Spinal cord (tissue), 9 donors: ENCODE measurements at regions not wholly inside any gene's neighbourhood (a gene's known extent, or its start where the extent isn't known, plus 50 kb on each side); places are given as distances from the start of the nearest gene placed in this dataset.
A peak's percentile ranks its signal among the peaks of the same experiment; 100 is the strongest.

Source experiments
- DNase-seq, 6 donors: peaks; one replicate each; pipeline versions ENCODE4 v3.0.0 to v3.0.0-alpha.2; 2013 to 2015; ENCODE audit warnings: low spot score in 6 of 6, low read depth in 4 of 6
- H3K27ac ChIP-seq: one replicate; pipeline ENCODE4 v1.5.1; 2013; ENCODE audit warnings: low read depth, low read length, control low read depth
- H3K27me3 ChIP-seq: one replicate; pipeline ENCODE4 v1.6.1; 2013; ENCODE audit warnings: low read length; ENCODE audit not compliant: control insufficient read depth, insufficient read depth
- H3K36me3 ChIP-seq: one replicate; pipeline ENCODE4 v1.6.1; 2013; ENCODE audit warnings: low read length; ENCODE audit not compliant: control insufficient read depth, insufficient read depth
- H3K4me1 ChIP-seq: one replicate; pipeline ENCODE4 v1.6.1; 2013; ENCODE audit warnings: low read length; ENCODE audit not compliant: control insufficient read depth, insufficient read depth
- H3K4me3 ChIP-seq: one replicate; pipeline ENCODE4 v1.5.1; 2013; ENCODE audit warnings: low read depth, low read length, control low read depth
- H3K9me3 ChIP-seq: one replicate; pipeline ENCODE4 v1.6.1; 2013; ENCODE audit warnings: low read length; ENCODE audit not compliant: control insufficient read depth, insufficient read depth
- WGBS: methylation state at CpG from one replicate; pipeline ENCODE4 v1.1.5; 2013; ENCODE audit warnings: missing lambda C conversion rate; ENCODE audit not compliant: insufficient coverage; 5-methylcytosine and 5-hydroxymethylcytosine counted together
- donor health status: healthy.

GRCh38 chr4:13859423-13859822 is 231.9 kb upstream of the BOD1L1 start:
- H3K27ac ChIP-seq = no peak overlapping the region
- no peak for DNase-seq
- no peaks in the 10 kb centered on the region for H3K4me1 ChIP-seq
- no peaks in the 10 kb centered on the region for H3K9me3 ChIP-seq
- no peaks in the 10 kb centered on the region for H3K27me3 ChIP-seq
- H3K36me3 ChIP-seq = no peaks in the 10 kb centered on the region
- H3K4me3 ChIP-seq = no peak overlapping the region
- WGBS = no CpG with 5 or more reads among the region's 3 CpGs

- Histone ChIP-seq H3K9me3 (no peaks in the 10 kb centered on the region), H3K27ac (no peak overlapping the region), H3K36me3 (no peaks in the 10 kb centered on the region), H3K4me1 (no peaks in the 10 kb centered on the region), H3K27me3 (no peaks in the 10 kb centered on the region), H3K4me3 (no peak overlapping the region)
- no peak for DNase-seq
- WGBS = no CpG with 5 or more reads among the region's 1 CpG
Observed at GRCh38 chr4:13860126-13860525, 232.6 kb upstream of the BOD1L1 start.

- Histone ChIP-seq H3K4me3 (no peak overlapping the region), H3K4me1 (no peaks in the 10 kb centered on the region), H3K9me3 (no peaks in the 10 kb centered on the region), H3K27me3 (no peaks in the 10 kb centered on the region), H3K36me3 (no peaks in the 10 kb centered on the region), H3K27ac (no peak overlapping the region)
- no peak for DNase-seq
- 62% methylated on average over 2 of the region's 7 CpGs for WGBS
Observed at GRCh38 chr4:13865871-13866669, 238.5 kb upstream of the BOD1L1 start.

- Histone ChIP-seq H3K4me1 (no peaks in the 10 kb centered on the region), H3K36me3 (no peaks in the 10 kb centered on the region), H3K27ac (no peak overlapping the region), H3K27me3 (no peaks in the 10 kb centered on the region), H3K9me3 (no peaks in the 10 kb centered on the region), H3K4me3 (no peak overlapping the region)
- WGBS = no CpG with 5 or more reads among the region's 1 CpG
- no peak for DNase-seq
Observed at GRCh38 chr4:13866881-13867280, 239.4 kb upstream of the BOD1L1 start.

GRCh38 chr4:13872155-13872554 is 244.6 kb upstream of the BOD1L1 start:
- H3K27ac ChIP-seq = no peak overlapping the region
- DNase-seq = peak in 1 of 6 donors; percentile 36
- H3K4me1 ChIP-seq = no peaks in the 10 kb centered on the region
- no peaks in the 10 kb centered on the region for H3K9me3 ChIP-seq
- no peaks in the 10 kb centered on the region for H3K27me3 ChIP-seq
- no peak overlapping the region for H3K4me3 ChIP-seq
- H3K36me3 ChIP-seq = no peaks in the 10 kb centered on the region

GRCh38 chr4:13872955-13873354 is 245.4 kb upstream of the BOD1L1 start:
- no peak overlapping the region for H3K27ac ChIP-seq
- 71% methylated on average over 1 of the region's 3 CpGs for WGBS
- no peaks in the 10 kb centered on the region for H3K27me3 ChIP-seq
- H3K4me1 ChIP-seq = no peaks in the 10 kb centered on the region
- no peak overlapping the region for H3K4me3 ChIP-seq
- H3K36me3 ChIP-seq = no peaks in the 10 kb centered on the region
- H3K9me3 ChIP-seq = no peaks in the 10 kb centered on the region
- no peak for DNase-seq

GRCh38 chr4:13875181-13875580 is 247.7 kb upstream of the BOD1L1 start:
- no peaks in the 10 kb centered on the region for H3K27me3 ChIP-seq
- no peaks in the 10 kb centered on the region for H3K4me1 ChIP-seq
- DNase-seq = no peak
- no peaks in the 10 kb centered on the region for H3K36me3 ChIP-seq
- no peaks in the 10 kb centered on the region for H3K9me3 ChIP-seq
- 80% methylated on average over 1 of the region's 1 CpG for WGBS
- no peak overlapping the region for H3K27ac ChIP-seq
- H3K4me3 ChIP-seq = no peak overlapping the region

- H3K27me3 ChIP-seq = no peaks in the 10 kb centered on the region
- no peaks in the 10 kb centered on the region for H3K36me3 ChIP-seq
- H3K4me1 ChIP-seq = no peaks in the 10 kb centered on the region
- peak in 1 of 6 donors; percentile 45 for DNase-seq
- no peak overlapping the region for H3K27ac ChIP-seq
- no peaks in the 10 kb centered on the region for H3K9me3 ChIP-seq
- 90% methylated on average over 2 of the region's 3 CpGs for WGBS
- H3K4me3 ChIP-seq = no peak overlapping the region
Observed at GRCh38 chr4:13876131-13876530, 248.6 kb upstream of the BOD1L1 start.

- no peaks in the 10 kb centered on the region for H3K4me1 ChIP-seq
- DNase-seq = no peak
- no peaks in the 10 kb centered on the region for H3K36me3 ChIP-seq
- H3K9me3 ChIP-seq = no peaks in the 10 kb centered on the region
- no peaks in the 10 kb centered on the region for H3K27me3 ChIP-seq
- no peak overlapping the region for H3K4me3 ChIP-seq
- 80% methylated on average over 5 of the region's 7 CpGs for WGBS
- H3K27ac ChIP-seq = no peak overlapping the region
Observed at GRCh38 chr4:13876940-13877339, 249.4 kb upstream of the BOD1L1 start.

- Histone ChIP-seq H3K4me3 (no peak overlapping the region), H3K9me3 (no peaks in the 10 kb centered on the region), H3K36me3 (no peaks in the 10 kb centered on the region), H3K27ac (no peak overlapping the region), H3K27me3 (no peaks in the 10 kb centered on the region), H3K4me1 (no peaks in the 10 kb centered on the region)
- DNase-seq = peak in 1 of 6 donors; percentile 65
- WGBS = no CpG with 5 or more reads among the region's 4 CpGs
Observed at GRCh38 chr4:13877626-13878025, 250.1 kb upstream of the BOD1L1 start.
